GM18505 (cell line): ENCODE measurements at regions not wholly inside any gene's neighbourhood (a gene's known extent, or its start where the extent isn't known, plus 50 kb on each side); places are given as distances from the start of the nearest gene placed in this dataset.

Source experiments
- ATAC-seq: cut with Tn5 transposase; IDR thresholded peaks from one replicate; pipeline ENCODE4 v1.9.1; 2021; ENCODE audit not compliant: unreplicated experiment
- POLR2A ChIP-seq: IDR thresholded peaks from 4 replicates; pipeline ENCODE4 v1.6.1; 2011; ENCODE audit warnings: borderline replicate concordance; ENCODE audit not compliant: insufficient read depth, insufficient read length; ENCODE audit errors: extremely low read depth

DNA sequence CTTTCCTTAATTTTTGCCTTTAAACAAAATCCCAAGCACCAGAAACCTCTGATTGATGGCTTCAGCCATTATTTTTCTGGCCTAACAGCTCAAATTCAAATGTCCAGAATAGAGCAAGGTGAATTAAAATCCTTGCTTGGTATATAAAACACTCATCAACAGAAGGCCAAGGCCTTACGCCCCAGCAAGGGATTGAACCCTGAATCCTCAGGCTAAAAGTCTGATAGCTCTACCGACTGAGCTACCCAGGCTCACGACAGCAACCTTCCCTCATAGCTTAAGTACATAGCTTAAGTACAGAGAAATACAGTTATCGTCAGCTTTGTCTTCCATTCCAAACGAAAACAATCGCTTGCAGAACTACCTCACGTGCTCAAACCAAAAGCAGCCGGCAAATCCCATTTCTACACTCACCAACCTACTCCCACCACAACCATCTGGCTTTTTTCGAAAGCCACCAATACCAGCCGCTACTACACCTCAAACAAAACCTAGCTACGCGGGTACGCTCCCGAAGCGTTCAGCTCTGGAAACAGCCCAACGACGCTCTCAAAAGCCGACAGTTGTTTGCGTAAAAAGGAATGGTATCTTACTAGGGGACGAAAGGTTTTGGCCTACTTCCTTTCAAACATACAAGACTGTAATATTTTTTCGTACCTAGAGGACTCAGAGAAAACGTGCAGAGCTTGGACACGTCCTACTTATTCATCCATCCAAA lies 167.5 kb downstream of the GPX5 start:
- no peak for ATAC-seq
- TF ChIP-seq POLR2A, result no peak

DNA sequence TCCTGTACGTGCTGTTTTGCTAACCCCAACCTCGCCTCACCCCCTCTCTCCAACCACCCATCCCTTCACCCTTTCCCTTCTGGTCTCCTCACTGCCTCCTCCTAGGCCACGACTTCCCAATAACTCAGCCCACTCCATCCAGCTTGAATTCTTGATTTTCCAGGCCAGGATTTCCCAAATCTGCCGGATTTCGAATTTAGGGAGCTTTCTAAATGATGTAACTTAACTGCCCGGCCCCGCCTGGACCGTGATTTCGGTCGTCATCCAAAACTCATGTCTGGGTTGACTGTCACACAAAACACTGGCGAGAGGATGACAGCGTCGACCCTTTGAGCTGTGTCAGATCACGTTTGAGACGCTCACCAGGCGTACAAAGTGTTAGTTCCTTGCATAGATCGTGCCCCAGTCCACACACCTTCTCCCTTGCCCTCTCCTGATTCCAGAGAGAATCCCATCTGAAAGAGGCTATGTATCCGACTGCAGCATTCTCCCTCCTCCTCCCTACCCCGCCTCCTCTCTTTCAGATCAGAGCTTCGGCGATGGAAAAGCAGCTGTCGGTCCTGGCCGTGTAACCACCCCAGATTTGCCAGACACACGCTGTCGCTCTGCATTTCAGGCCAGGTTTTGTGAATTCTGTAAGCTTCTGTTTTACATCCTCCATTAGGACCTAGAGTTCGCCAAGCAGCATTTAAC lies 168.2 kb downstream of the GPX5 start:
- ATAC-seq, result no peak
- no peak for TF ChIP-seq POLR2A

DNA sequence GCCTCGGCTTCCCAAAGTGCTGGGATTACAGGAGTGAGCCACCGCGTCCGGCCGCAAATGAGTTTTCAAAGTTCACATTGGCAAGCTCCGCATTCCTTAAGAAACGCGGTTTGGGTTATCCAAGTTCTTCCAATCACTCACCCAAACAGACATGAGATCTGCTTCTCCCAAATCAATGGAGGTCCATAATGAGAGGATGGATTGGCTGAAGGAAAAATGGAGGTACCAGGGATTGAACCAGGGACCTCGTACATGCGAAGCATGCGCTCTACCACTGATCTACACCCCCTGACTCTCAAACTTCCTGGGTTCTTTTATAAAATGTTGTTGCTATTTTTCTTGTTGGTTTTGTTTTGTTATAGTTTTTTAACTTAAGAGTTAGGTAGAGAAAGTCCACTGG lies 170.0 kb downstream of the GPX5 start:
- no peak for TF ChIP-seq POLR2A
- no peak for ATAC-seq

DNA sequence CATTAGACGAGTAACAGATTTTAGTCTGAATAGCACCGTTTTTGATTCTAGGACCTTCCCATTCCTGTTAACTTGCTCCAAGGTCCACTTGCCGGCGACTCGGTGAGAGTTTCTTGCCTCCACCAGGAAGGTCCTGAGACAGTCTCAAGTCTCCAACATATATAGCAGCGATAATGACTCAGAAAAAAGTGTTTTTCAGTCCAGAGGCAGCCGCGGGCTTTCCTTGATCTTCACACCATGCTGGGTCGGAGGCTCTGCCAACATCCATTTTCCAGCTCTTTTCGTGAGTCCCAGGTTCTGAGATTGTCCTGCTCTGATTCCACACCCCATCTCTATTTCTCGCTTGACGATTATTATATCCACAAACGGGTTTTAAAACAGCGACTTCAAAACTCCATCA lies 170.5 kb downstream of the GPX5 start:
- ATAC-seq, result no peak
- no peak for TF ChIP-seq POLR2A

DNA sequence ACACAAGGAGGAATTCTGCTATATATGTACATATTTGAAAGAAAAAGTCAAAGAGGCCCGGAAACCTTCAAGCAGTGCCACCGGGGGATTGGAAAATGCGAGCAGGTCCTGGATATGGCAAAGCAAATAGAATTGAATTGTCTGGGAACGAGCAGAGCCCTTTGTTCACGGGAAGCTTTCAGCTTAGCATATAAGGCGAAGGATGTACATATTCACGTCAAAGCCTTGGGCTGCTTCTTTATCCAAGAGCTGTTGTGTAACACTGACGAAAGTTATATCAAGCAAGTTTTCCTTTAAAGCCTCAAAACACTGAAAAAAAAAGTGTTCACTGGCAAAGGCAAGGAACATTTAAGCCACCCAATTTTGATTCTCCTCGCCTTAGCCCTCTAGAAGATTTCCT lies 171.0 kb downstream of the GPX5 start:
- no peak for TF ChIP-seq POLR2A
- ATAC-seq, result no peak

DNA sequence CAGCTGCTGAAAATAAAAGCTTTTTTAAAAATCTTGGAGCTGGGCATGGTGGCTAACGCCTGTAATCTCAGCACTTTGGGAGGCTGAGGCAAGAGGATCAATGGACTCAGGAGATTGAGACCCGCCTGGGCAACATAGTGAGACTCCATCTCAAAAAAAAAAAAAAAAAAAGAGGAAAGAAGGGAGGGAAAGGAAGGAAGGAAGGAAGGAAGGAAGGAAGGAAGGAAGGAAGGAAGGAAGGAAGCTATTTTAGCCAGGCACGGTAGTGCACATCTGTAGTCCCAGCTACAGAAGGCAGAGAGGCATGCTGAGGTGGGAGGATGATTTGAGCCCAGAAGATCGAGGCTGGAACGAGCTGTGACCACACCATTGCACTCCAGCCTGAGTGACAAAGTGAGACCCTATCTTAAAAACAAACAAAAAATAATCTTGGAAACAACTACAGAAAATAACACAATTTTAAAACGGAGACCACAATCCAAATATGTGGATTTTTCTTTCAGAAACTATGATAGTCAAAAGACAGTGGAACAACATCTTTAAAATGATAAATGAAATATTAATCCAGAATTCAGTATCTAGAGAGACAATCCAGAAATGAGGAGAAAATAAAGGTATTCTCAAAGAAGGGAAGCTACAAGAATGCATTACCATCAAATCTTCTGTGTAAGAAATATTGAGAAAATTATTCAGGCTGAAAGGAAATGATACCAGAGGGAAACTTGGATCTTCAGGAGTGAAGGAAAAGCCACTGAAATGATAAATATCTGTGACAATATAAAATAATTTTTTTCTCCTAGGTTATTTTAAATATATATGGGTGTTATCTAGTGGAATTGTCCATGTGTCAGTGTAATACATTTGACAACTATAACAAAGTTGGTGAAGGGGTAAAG lies 182.0 kb downstream of the GPX5 start:
- ATAC-seq, result no peak
- TF ChIP-seq POLR2A, result no peak

DNA sequence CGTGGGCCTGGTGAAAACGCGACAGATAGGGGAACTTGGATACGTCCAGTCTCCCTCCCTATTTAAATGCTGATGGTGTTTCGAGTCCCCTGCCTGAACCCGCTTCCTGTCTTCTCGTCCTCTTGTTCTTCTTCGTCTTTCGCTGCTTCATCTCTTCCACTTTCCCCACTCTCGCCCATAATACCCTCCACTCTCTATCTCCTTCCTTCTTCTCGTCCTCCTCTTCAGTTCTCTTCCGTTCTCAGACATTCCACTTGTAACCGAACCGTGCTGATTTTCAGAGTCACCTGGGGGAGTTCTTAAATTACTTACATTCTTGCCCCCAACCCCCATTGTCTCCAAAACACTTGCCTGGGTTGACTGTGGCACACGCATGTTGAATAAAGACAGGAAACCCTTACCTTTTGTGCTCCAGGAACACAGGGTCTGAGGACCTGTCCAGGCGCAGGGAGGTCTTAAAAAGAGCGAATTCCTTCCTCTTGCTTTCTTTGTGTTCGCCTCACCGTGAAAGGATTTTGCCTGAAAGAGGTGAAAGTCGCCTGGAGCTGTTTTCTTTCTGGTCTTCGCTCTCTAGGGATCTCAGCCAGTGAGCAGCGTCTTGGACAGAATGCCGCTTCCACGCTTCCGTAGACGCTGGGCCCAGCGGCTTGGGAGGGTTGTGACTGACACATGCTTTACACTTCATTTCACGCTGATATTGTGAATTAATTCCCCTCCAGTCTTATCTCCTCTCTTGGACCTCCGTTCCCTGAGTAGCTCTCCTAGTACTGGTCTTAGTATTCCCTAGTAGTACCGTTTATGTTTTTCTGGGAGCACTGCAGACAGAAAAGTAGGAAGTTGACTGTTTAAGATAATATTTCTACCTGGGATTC lies 184.0 kb downstream of the GPX5 start:
- TF ChIP-seq POLR2A, result no peak
- no peak for ATAC-seq

DNA sequence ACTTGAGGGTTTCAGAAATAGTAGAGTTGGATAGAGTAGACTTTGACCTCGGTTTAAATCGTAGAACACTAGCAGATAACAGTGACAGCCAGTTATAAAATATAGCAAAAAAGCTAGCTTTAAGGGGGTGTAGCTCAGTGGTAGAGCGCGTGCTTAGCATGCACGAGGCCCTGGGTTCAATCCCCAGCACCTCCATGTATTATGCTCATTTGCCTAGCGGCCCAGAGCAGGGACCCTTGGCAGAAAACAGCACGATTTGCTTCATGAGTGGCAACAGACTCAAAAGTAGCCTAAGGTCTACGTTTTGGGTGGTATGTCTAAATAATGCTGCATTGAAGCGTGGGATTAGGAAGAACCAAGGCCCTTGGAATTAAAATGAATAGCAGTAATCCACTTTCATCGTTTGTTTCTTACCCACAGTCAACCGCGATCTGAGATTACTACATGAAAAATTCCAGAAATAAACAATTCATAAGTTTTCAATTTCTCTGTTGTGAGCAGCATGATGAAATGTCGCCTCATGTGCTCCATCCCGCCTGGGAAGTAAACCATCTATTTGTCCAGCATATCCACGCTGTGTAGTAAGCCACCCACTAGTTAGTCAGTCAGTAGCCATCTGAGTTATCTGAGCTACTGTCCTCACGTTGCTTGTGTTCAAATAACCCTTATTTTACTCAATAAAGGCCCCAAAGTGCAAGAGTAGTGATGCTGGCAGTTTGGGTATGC lies 184.9 kb downstream of the GPX5 start:
- no peak for TF ChIP-seq POLR2A
- ATAC-seq, result no peak

DNA sequence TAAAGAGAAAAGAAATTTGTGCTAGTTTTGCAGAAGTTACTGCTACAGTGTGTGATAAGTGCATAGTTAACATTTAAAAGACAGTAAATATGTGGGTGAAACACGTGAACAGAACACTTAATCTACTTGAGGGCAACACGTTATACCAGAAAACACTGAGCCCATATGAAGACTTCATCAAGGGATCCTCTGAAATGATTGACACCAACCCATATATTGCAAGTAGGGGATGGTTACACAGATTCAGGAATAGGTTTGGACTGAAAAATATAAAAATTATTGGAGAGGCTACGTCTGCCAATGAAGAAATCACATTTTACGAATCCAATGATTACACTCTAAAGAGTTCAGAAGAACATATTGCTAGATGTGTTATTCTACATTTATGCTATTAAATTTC lies 185.6 kb downstream of the GPX5 start:
- no peak for TF ChIP-seq POLR2A
- ATAC-seq, result no peak

DNA sequence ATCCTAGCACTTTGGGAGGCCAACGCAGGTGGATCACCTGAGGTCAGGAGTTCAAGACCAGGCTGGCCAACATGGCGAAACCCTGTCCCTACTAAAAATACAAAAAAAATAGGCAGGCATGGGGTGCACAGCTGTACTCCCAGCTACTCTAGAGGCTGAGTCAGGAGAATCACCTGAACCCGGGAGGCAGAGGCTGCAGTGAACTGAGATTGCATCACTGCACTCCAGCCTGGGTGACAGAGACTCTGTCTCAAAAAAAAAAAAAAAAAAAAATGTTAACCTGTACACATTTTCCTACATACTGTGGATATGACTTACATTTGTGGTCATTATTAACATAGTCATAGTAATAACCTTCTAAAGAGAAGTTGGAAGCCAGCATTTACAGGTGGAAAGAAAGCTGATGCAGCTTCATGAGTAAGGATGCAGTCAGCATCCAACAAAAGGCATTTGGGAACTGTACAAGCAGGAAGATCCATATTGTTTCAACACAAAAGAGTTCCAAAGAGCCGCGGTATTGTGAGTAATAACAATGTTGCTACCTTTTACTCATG lies 186.2 kb downstream of the GPX5 start:
- ATAC-seq, result no peak

DNA sequence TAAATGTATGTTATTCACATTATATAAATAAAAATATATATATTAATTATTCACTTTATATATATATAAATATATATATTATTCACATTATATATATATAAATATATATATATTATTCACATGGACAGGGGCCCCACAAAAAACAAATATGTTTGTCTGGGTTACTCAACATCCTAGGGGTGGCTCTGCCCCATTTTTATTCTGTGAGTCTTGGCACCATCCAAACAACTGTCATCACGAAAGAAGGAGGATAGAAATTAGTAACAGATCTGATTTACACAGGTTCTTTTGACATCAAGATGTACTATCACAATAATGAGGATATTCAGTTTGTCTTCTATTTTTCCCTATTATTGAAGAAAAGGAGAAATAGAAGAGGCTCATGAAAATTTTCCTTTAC lies 187.3 kb downstream of the GPX5 start:
- no peak for ATAC-seq
- TF ChIP-seq POLR2A, result no peak

More for the DNA sequence above, 186.2 kb downstream of the GPX5 start:
- no peak for TF ChIP-seq POLR2A
